ENCODE measurements at regions not wholly inside any gene's neighbourhood (a gene's known extent, or its start where the extent isn't known, plus 50 kb on each side); places are given as distances from the start of the nearest gene placed in this dataset.

DNA sequence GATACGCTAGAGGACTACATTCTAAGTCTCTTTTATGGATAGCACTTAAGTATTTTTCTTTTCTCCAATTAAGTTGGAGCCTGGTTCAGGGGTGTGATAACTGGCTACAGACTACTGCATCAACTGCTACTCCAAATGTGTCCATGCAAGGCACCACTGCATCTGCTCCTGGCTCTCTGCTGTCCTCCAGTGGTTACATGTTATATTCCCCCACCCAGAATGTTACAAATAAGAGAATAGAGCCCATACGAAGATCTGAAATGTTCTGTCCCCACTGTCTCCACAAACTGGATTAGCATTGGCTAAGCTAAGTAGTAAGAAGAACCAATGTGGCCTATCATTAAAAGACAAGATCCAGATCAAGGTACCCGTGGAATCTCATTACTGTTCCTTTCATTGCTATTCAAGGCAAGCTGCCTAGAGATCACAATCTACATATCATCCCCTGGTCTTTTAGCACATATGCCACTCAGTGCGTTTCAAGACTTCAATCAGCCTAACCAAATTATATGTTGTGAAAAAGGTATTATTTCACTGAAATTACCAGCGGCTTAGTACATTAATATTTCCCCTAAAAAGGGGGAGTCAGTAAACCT is 308.3 kb upstream of the SLC8A1 start:
- Histone ChIP-seq H3K36me3 (no peaks in the 10 kb centered on the region), H3K4me3 (replicated peaks in 1 of 3) (no peak overlapping the region), H3K4me1 (no peaks in the 10 kb centered on the region), H3K27ac (no peak overlapping the region), H3K27me3 (no peaks in the 10 kb centered on the region), H3K9me3 (no peaks in the 10 kb centered on the region)
- 55 to 56% methylated on average over 5 of the region's 5 CpGs for WGBS, 2 donors
- intact Hi-C loops (cut with DNase I): no loop called here
- DNase-seq: no peak
- no peak for TF ChIP-seq POLR2A (IDR thresholded peaks at IDR 0.05)
- TF ChIP-seq, protein P1, sequence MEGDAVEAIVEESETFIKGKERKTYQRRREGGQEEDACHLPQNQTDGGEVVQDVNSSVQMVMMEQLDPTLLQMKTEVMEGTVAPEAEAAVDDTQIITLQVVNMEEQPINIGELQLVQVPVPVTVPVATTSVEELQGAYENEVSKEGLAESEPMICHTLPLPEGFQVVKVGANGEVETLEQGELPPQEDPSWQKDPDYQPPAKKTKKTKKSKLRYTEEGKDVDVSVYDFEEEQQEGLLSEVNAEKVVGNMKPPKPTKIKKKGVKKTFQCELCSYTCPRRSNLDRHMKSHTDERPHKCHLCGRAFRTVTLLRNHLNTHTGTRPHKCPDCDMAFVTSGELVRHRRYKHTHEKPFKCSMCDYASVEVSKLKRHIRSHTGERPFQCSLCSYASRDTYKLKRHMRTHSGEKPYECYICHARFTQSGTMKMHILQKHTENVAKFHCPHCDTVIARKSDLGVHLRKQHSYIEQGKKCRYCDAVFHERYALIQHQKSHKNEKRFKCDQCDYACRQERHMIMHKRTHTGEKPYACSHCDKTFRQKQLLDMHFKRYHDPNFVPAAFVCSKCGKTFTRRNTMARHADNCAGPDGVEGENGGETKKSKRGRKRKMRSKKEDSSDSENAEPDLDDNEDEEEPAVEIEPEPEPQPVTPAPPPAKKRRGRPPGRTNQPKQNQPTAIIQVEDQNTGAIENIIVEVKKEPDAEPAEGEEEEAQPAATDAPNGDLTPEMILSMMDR (IDR thresholded peaks at IDR 0.05): peak in 1 of 6 experiments; percentile 21

DNA sequence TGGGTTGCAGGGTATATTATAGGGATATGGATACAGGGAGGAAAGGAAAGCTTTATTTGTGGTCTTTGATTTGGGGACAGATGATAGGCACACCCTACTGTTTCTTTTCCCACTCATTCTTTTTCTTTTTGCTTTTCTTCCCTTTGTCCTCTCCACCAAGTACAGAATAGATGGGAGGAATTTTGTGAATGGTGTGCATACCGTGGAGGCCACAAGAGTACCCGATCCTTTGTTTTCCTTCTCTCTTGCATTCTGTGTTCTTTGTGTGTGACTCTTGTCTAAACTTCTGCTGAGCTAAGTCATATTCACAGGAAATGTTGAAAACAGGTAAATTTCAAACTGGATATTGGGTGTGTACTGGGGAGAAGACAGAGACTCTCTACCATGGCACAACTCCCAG is 321.4 kb upstream of the SLC8A1 start:
- intact Hi-C loops (cut with DNase I): no loop called here
- TF ChIP-seq, protein P1 (IDR thresholded peaks at IDR 0.05): no peak
- H3K36me3 ChIP-seq: no peaks in the 10 kb centered on the region

DNA sequence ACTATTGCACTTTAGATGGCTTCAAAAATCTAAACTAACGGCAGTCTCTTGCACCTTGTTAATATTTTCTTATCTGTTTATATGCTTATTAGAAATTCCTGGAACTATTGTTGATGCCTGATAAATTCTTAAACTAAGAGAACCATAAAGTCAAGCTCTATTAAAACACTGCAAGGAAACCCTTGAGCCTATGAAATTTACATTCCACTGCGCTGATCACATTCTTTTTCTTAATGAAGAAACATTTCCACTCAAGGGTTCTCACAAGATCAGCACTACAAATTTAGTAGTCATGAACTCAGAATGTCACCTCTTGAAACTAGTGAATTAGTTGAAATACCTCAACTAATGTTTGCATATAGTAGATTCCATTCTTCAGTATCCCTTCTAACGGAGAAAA is 331.8 kb upstream of the SLC8A1 start:
- WGBS, 2 donors: 50 to 56% methylated on average over 3 of the region's 3 CpGs
- DNase-seq: no peak

More for the DNA sequence above, 321.4 kb upstream of the SLC8A1 start:
- Histone ChIP-seq H3K27ac (no peak overlapping the region), H3K4me3 (replicated peaks in 1 of 3) (no peak overlapping the region), H3K27me3 (no peaks in the 10 kb centered on the region), H3K4me1 (no peaks in the 10 kb centered on the region), H3K9me3 (no peaks in the 10 kb centered on the region)
- DNase-seq: no peak
- 22 to 34% methylated on average over 2 of the region's 2 CpGs for WGBS, 2 donors

DNA sequence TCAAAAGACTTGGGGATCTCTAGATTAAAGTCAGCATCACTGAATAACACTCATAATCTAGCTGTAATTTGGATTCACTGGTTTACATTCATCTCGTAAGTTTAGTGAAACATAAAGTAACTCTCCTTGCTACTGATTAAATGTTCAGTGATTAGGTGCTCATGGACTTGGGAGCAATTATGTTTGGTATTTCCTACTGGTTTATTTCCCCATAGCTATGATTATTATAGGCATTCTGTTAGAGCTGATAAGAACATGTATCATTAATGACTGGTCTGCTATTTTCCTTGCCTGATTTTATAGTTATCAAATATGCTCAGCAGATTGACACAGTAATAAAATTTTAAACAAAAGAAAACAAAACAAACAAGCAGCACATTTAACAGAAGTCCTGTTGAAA is 334.7 kb upstream of the SLC8A1 start:
- Histone ChIP-seq H3K27ac (no peak overlapping the region), H3K4me1 (peaks cover 0 to 4% of the 10 kb centered on the region in 2 donors), H3K4me3 (replicated peaks in 1 of 3) (no peak overlapping the region), H3K27me3 (no peaks in the 10 kb centered on the region), H3K36me3 (no peaks in the 10 kb centered on the region), H3K9me3 (no peaks in the 10 kb centered on the region)
- no peak for DNase-seq
- TF ChIP-seq POLR2A (IDR thresholded peaks at IDR 0.05): no peak
- TF ChIP-seq, protein P1 (IDR thresholded peaks at IDR 0.05): no peak
- intact Hi-C loops (cut with DNase I): no loop called here
- whole genome bisulfite sequencing, 2 donors: 89 to 100% methylated on average over 1 of the region's 1 CpG

More for the DNA sequence above, 331.8 kb upstream of the SLC8A1 start:
- Histone ChIP-seq H3K36me3 (no peaks in the 10 kb centered on the region), H3K27ac (no peak overlapping the region), H3K9me3 (no peaks in the 10 kb centered on the region), H3K4me3 (replicated peaks in 1 of 3) (no peak overlapping the region), H3K4me1 (peaks cover 0 to 4% of the 10 kb centered on the region in 2 donors), H3K27me3 (no peaks in the 10 kb centered on the region)
- TF ChIP-seq POLR2A (IDR thresholded peaks at IDR 0.05): no peak
- TF ChIP-seq, protein P1 (IDR thresholded peaks at IDR 0.05): no peak
- intact Hi-C loops (cut with DNase I): no loop called here

DNA sequence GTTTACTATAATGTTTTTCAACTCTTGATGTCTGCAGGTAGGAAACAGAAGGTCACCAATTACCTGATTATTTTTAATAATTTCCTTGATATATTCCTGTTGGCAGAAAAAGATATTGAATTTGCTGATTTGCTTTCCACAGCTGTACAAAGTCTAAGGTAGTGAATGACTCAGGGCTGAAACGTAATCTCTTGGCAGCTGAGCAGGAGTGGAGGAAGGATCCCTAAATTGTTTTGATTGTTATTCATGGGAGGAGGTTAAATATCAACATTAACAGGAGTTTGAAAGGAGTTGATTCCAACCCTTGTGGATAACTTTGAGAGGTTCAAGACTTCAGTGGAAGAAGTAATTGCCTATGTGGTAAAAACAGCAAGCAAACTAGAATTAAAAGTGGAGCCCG is 345.2 kb upstream of the SLC8A1 start:
- no peaks in the 10 kb centered on the region for H3K9me3 ChIP-seq
- no peaks in the 10 kb centered on the region for H3K36me3 ChIP-seq
- H3K4me3 ChIP-seq (replicated peaks in 1 of 3): no peak overlapping the region
- no peak overlapping the region for H3K27ac ChIP-seq
- intact Hi-C loops (cut with DNase I): no loop called here
- H3K27me3 ChIP-seq: no peaks in the 10 kb centered on the region
- WGBS, 2 donors: 54 to 56% methylated on average over 2 of the region's 2 CpGs
- H3K4me1 ChIP-seq: no peaks in the 10 kb centered on the region
- no peak for DNase-seq
- no peak for TF ChIP-seq POLR2A (IDR thresholded peaks at IDR 0.05)
- TF ChIP-seq, protein P1 (IDR thresholded peaks at IDR 0.05): no peak

Data from thyroid gland (tissue), 4 donors.